Gastroesophageal sphincter (tissue), 3 donors: ENCODE measurements at regions not wholly inside any gene's neighbourhood (a gene's known extent, or its start where the extent isn't known, plus 50 kb on each side); places are given as distances from the start of the nearest gene placed in this dataset.
"Not testable (repeated sequence)": the region's sequence is repeated elsewhere in the genome, so short reads cannot be mapped to it uniquely, and the experiment has no call there.

Source experiments
- CTCF ChIP-seq, 4 experiments: fragments of 200-600 bp in 2 of 4; fragments of 450-650 bp in 2 of 4; sonication (generic) in 1 of 4; IDR thresholded peaks; one replicate each; pipeline ENCODE4 v1.5.1; 2017 to 2019; ENCODE audit warnings: antibody characterized with exemption in 4 of 4, mild to moderate bottlenecking in 2 of 4, moderate library complexity in 2 of 4
- EP300 ChIP-seq: sonication (generic); formaldehyde crosslinking; IDR thresholded peaks from one replicate; pipeline ENCODE4 v1.6.1; 2017; ENCODE audit warnings: antibody characterized with exemption, mild to moderate bottlenecking
- POLR2A ChIP-seq, 2 donors: fragments of 450-650 bp; IDR thresholded peaks; one replicate each; pipeline ENCODE4 v1.6.1; 2017; ENCODE audit warnings: antibody characterized with exemption in 2 of 2, mild to moderate bottlenecking in 2 of 2, moderate library complexity in 1 of 2

- not testable (repeated sequence) for TF ChIP-seq CTCF (IDR thresholded peaks at IDR 0.05); EP300; POLR2A (IDR thresholded peaks at IDR 0.05)
Measured at GRCh38 chr17:70453075-70453474, 283.7 kb downstream of the KCNJ2 start.
